NCI-H774 (cell line): ENCODE measurements at regions not wholly inside any gene's neighbourhood (a gene's known extent, or its start where the extent isn't known, plus 50 kb on each side); places are given as distances from the start of the nearest gene placed in this dataset.
A peak's percentile ranks its signal among the peaks of the same experiment; 100 is the strongest.

Source experiments
- DNase-seq: peaks from one replicate; lab custom pipeline; 2025; lab: John Stamatoyannopoulos, UW

GRCh38 chr6:80457439-80457933, 351.0 kb downstream of the BCKDHB start:
- DNase-seq, result no peak

- DNase-seq, result no peak
Observed at GRCh38 chr6:80456724-80457438, 350.4 kb downstream of the BCKDHB start.

- DNase-seq, result no peak
Observed at GRCh38 chr6:80454661-80455365, 348.3 kb downstream of the BCKDHB start.

GRCh38 chr6:80454197-80454596, 347.7 kb downstream of the BCKDHB start:
- no peak for DNase-seq

GRCh38 chr6:80449726-80450125, 343.3 kb downstream of the BCKDHB start:
- no peak for DNase-seq

- no peak for DNase-seq
Observed at GRCh38 chr6:80446454-80447045, 340.1 kb downstream of the BCKDHB start.

GRCh38 chr6:80445751-80446150, 339.3 kb downstream of the BCKDHB start:
- no peak for DNase-seq

GRCh38 chr6:80442366-80442765, 335.9 kb downstream of the BCKDHB start:
- no peak for DNase-seq

- DNase-seq, result peak; percentile 60
Observed at GRCh38 chr6:80441131-80441530, 334.7 kb downstream of the BCKDHB start.

GRCh38 chr6:80440496-80441115, 334.1 kb downstream of the BCKDHB start:
- DNase-seq, result peak; percentile 92

GRCh38 chr6:80439721-80440470, 333.4 kb downstream of the BCKDHB start:
- DNase-seq, result peak; percentile 22

GRCh38 chr6:80438772-80439171, 332.3 kb downstream of the BCKDHB start:
- DNase-seq, result no peak

GRCh38 chr6:80437801-80438200, 331.3 kb downstream of the BCKDHB start:
- no peak for DNase-seq

GRCh38 chr6:80437221-80437620, 330.8 kb downstream of the BCKDHB start:
- DNase-seq, result no peak

GRCh38 chr6:80436663-80437062, 330.2 kb downstream of the BCKDHB start:
- no peak for DNase-seq

- no peak for DNase-seq
Observed at GRCh38 chr6:80435457-80435856, 329.0 kb downstream of the BCKDHB start.

GRCh38 chr6:80434691-80435350, 328.4 kb downstream of the BCKDHB start:
- DNase-seq, result no peak

GRCh38 chr6:80433673-80434025, 327.2 kb downstream of the BCKDHB start:
- no peak for DNase-seq

GRCh38 chr6:80433010-80433672, 326.7 kb downstream of the BCKDHB start:
- DNase-seq, result no peak

GRCh38 chr6:80425089-80425823, 318.8 kb downstream of the BCKDHB start:
- DNase-seq, result no peak
